ENCODE measurements at regions not wholly inside any gene's neighbourhood (a gene's known extent, or its start where the extent isn't known, plus 50 kb on each side); places are given as distances from the start of the nearest gene placed in this dataset.

DNA sequence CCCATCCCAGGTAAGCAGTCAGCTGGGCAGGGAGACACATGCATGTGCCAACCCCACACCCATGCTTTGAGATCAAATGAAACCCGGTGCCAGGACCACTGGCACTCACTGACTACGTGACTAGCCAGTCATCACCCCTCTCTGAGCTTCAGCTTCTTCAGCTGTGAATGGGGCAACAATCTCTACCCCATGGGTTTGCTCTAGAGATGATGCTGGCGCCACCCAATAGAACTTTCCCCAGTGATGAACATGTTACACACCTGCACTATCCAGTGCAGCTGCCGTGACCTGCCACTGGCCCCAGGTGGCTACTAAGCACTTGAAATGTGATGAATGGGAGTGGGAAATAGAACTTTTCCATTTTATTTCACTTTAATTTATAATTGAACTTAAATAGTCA, 70.3 kb downstream of the PITPNM2 start:
- TF ChIP-seq CTCF (IDR thresholded peaks at IDR 0.05) (no peak), POLR2A (IDR thresholded peaks at IDR 0.05) (no peak), EP300 (IDR thresholded peaks at IDR 0.05) (no peak)

Data from ovary (tissue), 3 donors.